Keratinocyte (primary cell): ENCODE measurements at regions not wholly inside any gene's neighbourhood (a gene's known extent, or its start where the extent isn't known, plus 50 kb on each side); places are given as distances from the start of the nearest gene placed in this dataset.

ENCODE experiments used
- DNase-seq: peaks from one replicate; pipeline ENCODE4 v3.0.0-alpha.2; 2011; ENCODE audit warnings: low read depth, missing footprints, low spot score
- FAIRE-seq: peaks from 2 replicates; lab custom pipeline; 2011; peaks lifted over from hg19 to GRCh38; lab: Jason Lieb, UNC
- H2AFZ ChIP-seq: 2 replicates; pipeline ENCODE4 v1.6.0; 2012; ENCODE audit warnings: low read length, control low read depth, inconsistent platforms; ENCODE audit not compliant: control insufficient read depth
- H3K27ac ChIP-seq: 2 replicates; pipeline ENCODE4 v1.5.1; 2011; ENCODE audit warnings: low read length; ENCODE audit not compliant: control insufficient read depth, insufficient read depth
- H3K27me3 ChIP-seq: 3 replicates; pipeline ENCODE4 v1.6.0; 2011; ENCODE audit warnings: low read length; ENCODE audit not compliant: control insufficient read depth, insufficient read depth; ENCODE audit errors: extremely low read depth
- H3K36me3 ChIP-seq, 2 experiments: 2 replicates in 1 of 2; 3 replicates in 1 of 2; pipeline ENCODE4 v1.5.1; 2011; ENCODE audit warnings: low read length in 2 of 2, mild to moderate bottlenecking in 1 of 2; ENCODE audit not compliant: control insufficient read depth in 2 of 2, insufficient read depth in 2 of 2; ENCODE audit errors: extremely low read depth in 1 of 2
- H3K4me1 ChIP-seq: 3 replicates; pipeline ENCODE4 v1.5.1; 2011; ENCODE audit warnings: low read length; ENCODE audit not compliant: control insufficient read depth, insufficient read depth; ENCODE audit errors: extremely low read depth
- H3K4me2 ChIP-seq: 3 replicates; pipeline ENCODE4 v1.6.0; 2011; ENCODE audit warnings: low read depth, low read length; ENCODE audit not compliant: control insufficient read depth, insufficient read depth; ENCODE audit errors: extremely low read depth
- H3K4me3 ChIP-seq, 3 experiments: fragments of 200-600 bp in 1 of 3; sonication (generic) in 1 of 3; 2 replicates in 2 of 3; 3 replicates in 1 of 3; pipeline ENCODE4 v1.5.1; 2011 to 2016; ENCODE audit warnings: low read length in 3 of 3, mild to moderate bottlenecking in 3 of 3, control low read depth in 2 of 3, inconsistent platforms in 1 of 3, low read depth in 1 of 3, mixed read lengths in 1 of 3, mixed run types in 1 of 3, moderate library complexity in 1 of 3; ENCODE audit not compliant: control insufficient read depth in 2 of 3, insufficient read depth in 2 of 3; ENCODE audit errors: extremely low read depth in 1 of 3
- H3K79me2 ChIP-seq: 2 replicates; pipeline ENCODE4 v1.6.0; 2012; ENCODE audit warnings: low read length; ENCODE audit not compliant: control insufficient read depth, insufficient read depth
- H3K9ac ChIP-seq: 3 replicates; pipeline ENCODE4 v1.6.0; 2011; ENCODE audit warnings: low read length; ENCODE audit not compliant: control insufficient read depth, insufficient read depth; ENCODE audit errors: extremely low read depth
- H3K9me1 ChIP-seq: 3 replicates; pipeline ENCODE4 v1.6.0; 2011; ENCODE audit warnings: low read length; ENCODE audit not compliant: control insufficient read depth, insufficient read depth; ENCODE audit errors: extremely low read depth
- H3K9me3 ChIP-seq: 2 replicates; pipeline ENCODE4 v1.5.1; 2012; ENCODE audit warnings: low read depth, low read length; ENCODE audit not compliant: control insufficient read depth
- H4K20me1 ChIP-seq: 3 replicates; pipeline ENCODE4 v1.6.0; 2011; ENCODE audit warnings: low read length; ENCODE audit not compliant: control insufficient read depth, insufficient read depth; ENCODE audit errors: extremely low read depth
- CTCF ChIP-seq, 3 experiments: IDR thresholded peaks in 1 of 3; conservative IDR thresholded peaks in 1 of 3; optimal IDR thresholded peaks in 1 of 3; 2 replicates in 2 of 3; 3 replicates in 1 of 3; pipeline versions ENCODE3 to v1.5.1; 2011; ENCODE audit warnings: low read length in 3 of 3, mild to moderate bottlenecking in 3 of 3, moderate library complexity in 2 of 3, control low read depth in 1 of 3, inconsistent platforms in 1 of 3; ENCODE audit not compliant: insufficient read depth in 2 of 3; ENCODE audit errors: extremely low read depth in 1 of 3
- EZH2 ChIP-seq: IDR thresholded peaks from one replicate; pipeline ENCODE4 v1.6.1; 2012; ENCODE audit warnings: inconsistent platforms, mild to moderate bottlenecking, low read length, moderate library complexity
- dilution Hi-C: fragments of 300-500 bp; cut with MboI; formaldehyde crosslinking; loops from one replicate; pipeline ENCODE4 v1.7.0; 2020; ENCODE audit warnings: low sequenced_read_pairs; ENCODE audit not compliant: extremely low pct_ligation_motif_present

- TF ChIP-seq CTCF (optimal IDR thresholded peaks at IDR 0.05 in 1 of 3, IDR thresholded peaks at IDR 0.05 in 1 of 3, conservative IDR thresholded peaks at IDR 0.05 in 1 of 3; ENCODE audit: extremely low read depth in 1 of 3, insufficient read depth in 2 of 3, low read length in 3 of 3) (no peak), EZH2 (no peak)
- DNase-seq (no peak), FAIRE-seq (no peak)
- Histone ChIP-seq H3K9me3 (no peaks in the 10 kb centered on the region), H3K4me2 (no peak overlapping the region), H2AFZ (no peak overlapping the region), H3K4me3 (no peak overlapping the region), H3K36me3 (no peaks in the 10 kb centered on the region), H3K4me1 (no peaks in the 10 kb centered on the region), H3K27me3 (no peaks in the 10 kb centered on the region), H3K27ac (no peak overlapping the region), H3K9ac (no peak overlapping the region), H4K20me1 (no peaks in the 10 kb centered on the region), H3K9me1 (no peaks in the 10 kb centered on the region), H3K79me2 (no peaks in the 10 kb centered on the region)
- dilution Hi-C loops: no loop called here
Observed at GRCh38 chr13:107276936-107277335, 709.0 kb upstream of the ARGLU1 start.

GRCh38 chr13:107275945-107276614 is 708.1 kb upstream of the ARGLU1 start:
- no peaks in the 10 kb centered on the region for H3K36me3 ChIP-seq
- no peak for DNase-seq
- no peak overlapping the region for H3K9ac ChIP-seq
- H2AFZ ChIP-seq: no peak overlapping the region
- H3K27me3 ChIP-seq: no peaks in the 10 kb centered on the region
- no peaks in the 10 kb centered on the region for H3K9me3 ChIP-seq
- no peaks in the 10 kb centered on the region for H3K4me1 ChIP-seq
- no peak for TF ChIP-seq CTCF (optimal IDR thresholded peaks at IDR 0.05 in 1 of 3, IDR thresholded peaks at IDR 0.05 in 1 of 3, conservative IDR thresholded peaks at IDR 0.05 in 1 of 3; ENCODE audit: extremely low read depth in 1 of 3, insufficient read depth in 2 of 3, low read length in 3 of 3)
- TF ChIP-seq EZH2: no peak
- H3K4me3 ChIP-seq: no peak overlapping the region
- H3K9me1 ChIP-seq: no peaks in the 10 kb centered on the region
- no peaks in the 10 kb centered on the region for H4K20me1 ChIP-seq
- H3K4me2 ChIP-seq: no peak overlapping the region
- no peak for FAIRE-seq
- no peaks in the 10 kb centered on the region for H3K79me2 ChIP-seq
- dilution Hi-C loops: no loop called here
- no peak overlapping the region for H3K27ac ChIP-seq
